GM12878 (cell line): ENCODE measurements at regions not wholly inside any gene's neighbourhood (a gene's known extent, or its start where the extent isn't known, plus 50 kb on each side); places are given as distances from the start of the nearest gene placed in this dataset.

Source experiments
- ATAC-seq: fragments of 200-7000 bp; cut with Tn5 transposase; 3 replicates; pipeline ENCODE4 v1.9.1; 2020; ENCODE audit warnings: mild to moderate bottlenecking, moderate library complexity
- BruUV-seq: library from RNA; stranded (reverse); fragments of 400-500 nt; replicated peaks from 2 replicates; lab custom pipeline; 2021; lab: Mats Ljungman, UMichigan
- CTCF ChIA-PET: fragments of 300-600 bp; sonication (Branson Sonifier 250); formaldehyde crosslinking; extraction: SDS; loops from one replicate; lab custom pipeline; 2021; ENCODE audit warnings: inconsistent platforms; lab: Yijun Ruan, JAX
- POLR2A ChIA-PET: fragments of 350-600 bp; formaldehyde crosslinking; extraction: SDS; loops from one replicate; lab custom pipeline; 2021; ENCODE audit warnings: inconsistent platforms; lab: Charles Lee
- RAD21 ChIA-PET: fragments of 300-600 bp; sonication (Branson Sonifier 250); formaldehyde crosslinking; loops from one replicate; lab custom pipeline; 2023; ENCODE audit warnings: antibody characterized with exemption; ENCODE audit not compliant: unreplicated experiment; lab: Charles Lee
- SMC1A ChIA-PET: fragments of 300-600 bp; sonication (Branson Sonifier 250); formaldehyde crosslinking; loops from one replicate; lab custom pipeline; 2023; ENCODE audit not compliant: unreplicated experiment, uncharacterized antibody; lab: Charles Lee
- DNase-seq: peaks from one replicate; pipeline ENCODE4 v3.0.0-alpha.2; 2011; ENCODE audit warnings: low read depth, low spot score
- FAIRE-seq: peaks from 3 replicates; lab custom pipeline; 2011; peaks lifted over from hg19 to GRCh38; lab: Jason Lieb, UNC
- H2AFZ ChIP-seq: 2 replicates; pipeline ENCODE4 v1.6.0; 2011; ENCODE audit warnings: low read depth, low read length, control low read depth; ENCODE audit not compliant: control insufficient read depth
- H3K27ac ChIP-seq: 2 replicates; pipeline ENCODE4 v1.5.1; 2011; ENCODE audit warnings: control low read depth; ENCODE audit not compliant: control insufficient read depth, insufficient read depth
- H3K27me3 ChIP-seq, 2 experiments: replicated peaks in 1 of 2; 2 replicates each; pipeline versions ENCODE4 v1.6.0 to v1.6.1; 2011; ENCODE audit warnings: low read length in 1 of 2; ENCODE audit not compliant: control insufficient read depth in 2 of 2, insufficient read depth in 2 of 2
- H3K36me3 ChIP-seq, 2 experiments: 2 replicates each; pipeline ENCODE4 v1.5.1; 2011; ENCODE audit warnings: low read length in 1 of 2; ENCODE audit not compliant: control insufficient read depth in 2 of 2, insufficient read depth in 2 of 2
- H3K4me1 ChIP-seq: 2 replicates; pipeline ENCODE4 v1.6.1; 2011; ENCODE audit warnings: mild to moderate bottlenecking, low read length, moderate library complexity, mixed read lengths; ENCODE audit not compliant: control insufficient read depth, insufficient read depth
- H3K4me2 ChIP-seq: 2 replicates; pipeline ENCODE4 v1.6.0; 2011; ENCODE audit warnings: control low read depth; ENCODE audit not compliant: control insufficient read depth, insufficient read depth
- H3K4me3 ChIP-seq: fragments of 200-600 bp; sonication (generic); 2 replicates; pipeline ENCODE4 v1.5.1; 2016
- H3K79me2 ChIP-seq: 2 replicates; pipeline ENCODE4 v1.6.0; 2011; ENCODE audit warnings: low read length; ENCODE audit not compliant: control insufficient read depth, insufficient read depth
- H3K9ac ChIP-seq: 2 replicates; pipeline ENCODE4 v1.8.0; 2011; ENCODE audit warnings: low read length, control low read depth, mixed read lengths; ENCODE audit not compliant: control insufficient read depth, insufficient read depth
- H3K9me3 ChIP-seq: replicated peaks from 3 replicates; pipeline ENCODE4 v1.5.1; 2011; ENCODE audit warnings: mild to moderate bottlenecking, low read length; ENCODE audit not compliant: control insufficient read depth, insufficient read depth
- H4K20me1 ChIP-seq: 2 replicates; pipeline ENCODE4 v1.6.0; 2011; ENCODE audit not compliant: control insufficient read depth, insufficient read depth
- CHD1 ChIP-seq: IDR thresholded peaks from 2 replicates; pipeline ENCODE4 v1.6.1; 2012; ENCODE audit warnings: low read depth, low read length, improper control_type of control experiment
- GATAD2B ChIP-seq: fragments of 450-650 bp; conservative IDR thresholded peaks from 2 replicates; pipeline ENCODE4 v1.6.1; 2017; ENCODE audit warnings: low read depth, mild to moderate bottlenecking, moderate library complexity
- HCFC1 ChIP-seq: fragments of 150-350 bp; IDR thresholded peaks from 2 replicates; pipeline ENCODE4 v1.6.1; 2014; ENCODE audit warnings: low read length
- HDAC6 ChIP-seq: fragments of 200-600 bp; sonication (generic); IDR thresholded peaks from one replicate; pipeline ENCODE4 v1.8.0; 2017; ENCODE audit warnings: antibody characterized with exemption; ENCODE audit not compliant: unreplicated experiment
- JUND ChIP-seq: IDR thresholded peaks from 2 replicates; pipeline ENCODE4 v1.6.1; 2012; ENCODE audit warnings: low read depth, mild to moderate bottlenecking, low read length, improper control_type of control experiment, moderate library complexity
- NBN ChIP-seq: fragments of 450-650 bp; IDR thresholded peaks from 2 replicates; pipeline ENCODE4 v1.6.1; 2016
- POLR2A ChIP-seq: IDR thresholded peaks from 2 replicates; pipeline ENCODE4 v1.6.1; 2011; ENCODE audit warnings: low read depth, mild to moderate bottlenecking, low read length
- PRDM15 ChIP-seq: fragments of 450-650 bp; formaldehyde crosslinking; IDR thresholded peaks from 2 replicates; pipeline ENCODE4 v1.4.0; 2020; ENCODE audit warnings: mild to moderate bottlenecking, moderate library complexity
- TBL1XR1 ChIP-seq: IDR thresholded peaks from 2 replicates; pipeline ENCODE4 v1.6.1; 2012; ENCODE audit warnings: low read depth, low read length, improper control_type of control experiment
- ZNF274 ChIP-seq: IDR thresholded peaks from one replicate; pipeline ENCODE4 v1.8.0; 2011; ENCODE audit not compliant: insufficient read length, insufficient read depth
- ZNF384 ChIP-seq: IDR thresholded peaks from 2 replicates; pipeline ENCODE4 v1.6.1; 2012; ENCODE audit warnings: low read depth, mild to moderate bottlenecking, low read length, improper control_type of control experiment, borderline replicate concordance
- WGBS: methylation state at CpG from one replicate; pipeline ENCODE4 v1.1.6; 2016; ENCODE audit warnings: low lambda C conversion rate; ENCODE audit not compliant: insufficient replicate concordance, insufficient coverage; ENCODE audit errors: missing lambda C conversion rate; 5-methylcytosine and 5-hydroxymethylcytosine counted together
- in situ Hi-C: fragments of 300-500 bp; cut with MboI; formaldehyde crosslinking; loops from 9 replicates; pipeline ENCODE4 v1.14.3; 2018; ENCODE audit warnings: mixed read lengths
- intact Hi-C: fragments of 100-400 bp; cut with micrococcal nuclease; formaldehyde crosslinking; loops from one replicate; pipeline ENCODE4 v1.14.2; 2022; ENCODE audit not compliant: unreplicated experiment
- TF ChIP-seq, protein P1 (sequence below): fragments of 450-650 bp; IDR thresholded peaks from 2 replicates; pipeline ENCODE4 v1.6.1; 2017; ENCODE audit warnings: borderline replicate concordance

DNA sequence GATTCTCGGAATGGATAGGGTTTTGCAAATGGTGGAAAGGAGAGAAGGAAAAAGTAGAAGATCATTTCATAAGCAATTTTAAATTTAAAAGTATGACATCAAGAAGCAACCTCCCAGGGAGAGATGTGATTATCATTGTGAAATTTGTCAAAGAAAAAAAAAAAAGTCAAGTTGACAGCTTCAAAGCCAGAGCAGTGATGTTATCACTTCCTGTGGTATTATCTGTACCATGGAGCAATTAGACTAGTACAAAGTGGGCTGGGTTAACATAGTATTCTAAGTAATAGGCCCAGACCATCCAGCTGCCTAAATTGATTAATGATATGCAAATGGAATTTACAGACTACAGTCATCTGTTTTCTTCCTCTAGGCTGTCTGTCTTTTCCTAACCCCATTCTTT is 84.0 kb upstream of the NPY start:
- no peak overlapping the region for H2AFZ ChIP-seq
- DNase-seq (no peak), FAIRE-seq (no peak)
- H3K79me2 ChIP-seq, result no peaks in the 10 kb centered on the region
- peaks cover 2% of the 10 kb centered on the region; the same call in 1 of the 2 replicates for H4K20me1 ChIP-seq
- H3K27ac ChIP-seq, result no peak overlapping the region
- no TSS peak for BruUV-seq
- H3K9ac ChIP-seq, result no peak overlapping the region
- SMC1A ChIA-PET, result no interaction called here
- TF ChIP-seq HCFC1 (no peak), POLR2A (no peak), PRDM15 (no peak), ZNF384 (no peak), CHD1 (no peak), HDAC6 (no peak), GATAD2B (no peak), ZNF274 (no peak), TBL1XR1 (no peak), NBN (no peak), JUND (no peak)
- TF ChIP-seq, protein P1, sequence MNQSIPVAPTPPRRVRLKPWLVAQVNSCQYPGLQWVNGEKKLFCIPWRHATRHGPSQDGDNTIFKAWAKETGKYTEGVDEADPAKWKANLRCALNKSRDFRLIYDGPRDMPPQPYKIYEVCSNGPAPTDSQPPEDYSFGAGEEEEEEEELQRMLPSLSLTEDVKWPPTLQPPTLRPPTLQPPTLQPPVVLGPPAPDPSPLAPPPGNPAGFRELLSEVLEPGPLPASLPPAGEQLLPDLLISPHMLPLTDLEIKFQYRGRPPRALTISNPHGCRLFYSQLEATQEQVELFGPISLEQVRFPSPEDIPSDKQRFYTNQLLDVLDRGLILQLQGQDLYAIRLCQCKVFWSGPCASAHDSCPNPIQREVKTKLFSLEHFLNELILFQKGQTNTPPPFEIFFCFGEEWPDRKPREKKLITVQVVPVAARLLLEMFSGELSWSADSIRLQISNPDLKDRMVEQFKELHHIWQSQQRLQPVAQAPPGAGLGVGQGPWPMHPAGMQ, result no peak
- TF ChIP-seq, all 136 proteins: peak for 0
- in situ Hi-C loops (no loop called here), intact Hi-C loops (no loop called here)
- Histone ChIP-seq H3K4me2 (no peak overlapping the region), H3K9me3 (no peaks in the 10 kb centered on the region), H3K27me3 (no peaks in the 10 kb centered on the region), H3K36me3 (no peaks in the 10 kb centered on the region), H3K4me3 (no peak overlapping the region), H3K4me1 (no peaks in the 10 kb centered on the region)
- ChIA-PET POLR2A (no interaction called here), CTCF (interaction anchor here (0.9 to 1.8 kb wide), 2 partner anchors 8 to 29 kb away, joined by 4 to 6 read pairs; no protein-coding TSS in a partner anchor), RAD21 (no interaction called here)
- no peak for ATAC-seq
- 92% methylated on average over 1 of the region's 1 CpG for WGBS
